ENCODE measurements at regions not wholly inside any gene's neighbourhood (a gene's known extent, or its start where the extent isn't known, plus 50 kb on each side); places are given as distances from the start of the nearest gene placed in this dataset.

DNA sequence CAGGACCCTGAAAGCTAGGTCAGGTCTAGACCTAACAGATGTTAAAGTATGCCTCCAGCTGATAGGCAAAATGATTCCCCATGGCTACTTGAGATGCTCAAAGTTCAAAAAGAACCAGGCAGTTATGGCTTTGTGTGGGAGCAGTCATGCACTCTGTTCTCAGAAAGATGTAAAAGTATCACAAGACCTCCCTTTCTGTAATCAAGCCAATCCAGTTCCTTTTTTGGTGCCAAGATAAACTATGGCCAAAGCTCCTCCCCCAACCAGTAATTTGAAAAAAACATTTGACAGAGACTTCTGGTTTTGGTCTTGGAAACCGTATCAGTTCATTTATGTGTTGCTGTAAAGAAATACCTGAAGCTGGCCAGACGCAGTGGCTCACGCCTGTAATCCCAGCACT is 51.4 kb upstream of the XIST start:
- no peak for DNase-seq (ENCODE audit: low spot score)
- TF ChIP-seq, protein P1, sequence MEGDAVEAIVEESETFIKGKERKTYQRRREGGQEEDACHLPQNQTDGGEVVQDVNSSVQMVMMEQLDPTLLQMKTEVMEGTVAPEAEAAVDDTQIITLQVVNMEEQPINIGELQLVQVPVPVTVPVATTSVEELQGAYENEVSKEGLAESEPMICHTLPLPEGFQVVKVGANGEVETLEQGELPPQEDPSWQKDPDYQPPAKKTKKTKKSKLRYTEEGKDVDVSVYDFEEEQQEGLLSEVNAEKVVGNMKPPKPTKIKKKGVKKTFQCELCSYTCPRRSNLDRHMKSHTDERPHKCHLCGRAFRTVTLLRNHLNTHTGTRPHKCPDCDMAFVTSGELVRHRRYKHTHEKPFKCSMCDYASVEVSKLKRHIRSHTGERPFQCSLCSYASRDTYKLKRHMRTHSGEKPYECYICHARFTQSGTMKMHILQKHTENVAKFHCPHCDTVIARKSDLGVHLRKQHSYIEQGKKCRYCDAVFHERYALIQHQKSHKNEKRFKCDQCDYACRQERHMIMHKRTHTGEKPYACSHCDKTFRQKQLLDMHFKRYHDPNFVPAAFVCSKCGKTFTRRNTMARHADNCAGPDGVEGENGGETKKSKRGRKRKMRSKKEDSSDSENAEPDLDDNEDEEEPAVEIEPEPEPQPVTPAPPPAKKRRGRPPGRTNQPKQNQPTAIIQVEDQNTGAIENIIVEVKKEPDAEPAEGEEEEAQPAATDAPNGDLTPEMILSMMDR (IDR thresholded peaks at IDR 0.05; ENCODE audit: borderline replicate concordance, control extremely low read depth, extremely low read depth, insufficient read depth, missing control alignments), result no peak
- in situ Hi-C loops (cut with MboI; ENCODE audit: low sequenced_read_pairs, unreplicated experiment), result no loop called here

Measured in GM13976 (cell line).